LNCaP clone FGC (cell line): ENCODE measurements at regions not wholly inside any gene's neighbourhood (a gene's known extent, or its start where the extent isn't known, plus 50 kb on each side); places are given as distances from the start of the nearest gene placed in this dataset.

Source experiments
- DNase-seq: peaks from one replicate; pipeline ENCODE4 v3.0.0-alpha.2; 2011; ENCODE audit warnings: low read depth
- H3K4me3 ChIP-seq: 2 replicates; pipeline ENCODE4 v1.5.1; 2011; ENCODE audit warnings: mild to moderate bottlenecking, low read depth, low read length, control low read depth
- TF ChIP-seq, protein P1 (sequence below): IDR thresholded peaks from 2 replicates; pipeline ENCODE4 v1.5.1; 2012; ENCODE audit warnings: mild to moderate bottlenecking; ENCODE audit not compliant: control insufficient read depth, insufficient read depth; ENCODE audit errors: extremely low read depth

DNA sequence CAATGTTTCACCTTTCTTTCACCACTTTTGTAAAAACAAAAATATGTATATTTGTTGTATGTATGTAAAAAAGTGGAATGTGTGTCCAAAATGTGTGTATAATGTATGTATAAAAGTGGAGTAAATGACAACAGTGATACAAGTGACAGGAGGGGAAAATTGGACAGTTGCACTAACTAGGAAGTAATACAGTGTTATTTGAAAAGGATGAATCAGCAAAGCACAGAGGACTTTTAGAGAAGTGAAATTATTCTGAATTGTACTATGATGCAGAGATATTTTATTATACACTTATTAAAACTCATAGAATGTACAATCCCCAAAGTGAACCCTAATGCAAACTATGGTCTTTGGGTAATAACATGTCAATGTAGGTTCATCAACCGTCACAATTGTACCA, 331.3 kb upstream of the CNTNAP5 start:
- TF ChIP-seq, protein P1, sequence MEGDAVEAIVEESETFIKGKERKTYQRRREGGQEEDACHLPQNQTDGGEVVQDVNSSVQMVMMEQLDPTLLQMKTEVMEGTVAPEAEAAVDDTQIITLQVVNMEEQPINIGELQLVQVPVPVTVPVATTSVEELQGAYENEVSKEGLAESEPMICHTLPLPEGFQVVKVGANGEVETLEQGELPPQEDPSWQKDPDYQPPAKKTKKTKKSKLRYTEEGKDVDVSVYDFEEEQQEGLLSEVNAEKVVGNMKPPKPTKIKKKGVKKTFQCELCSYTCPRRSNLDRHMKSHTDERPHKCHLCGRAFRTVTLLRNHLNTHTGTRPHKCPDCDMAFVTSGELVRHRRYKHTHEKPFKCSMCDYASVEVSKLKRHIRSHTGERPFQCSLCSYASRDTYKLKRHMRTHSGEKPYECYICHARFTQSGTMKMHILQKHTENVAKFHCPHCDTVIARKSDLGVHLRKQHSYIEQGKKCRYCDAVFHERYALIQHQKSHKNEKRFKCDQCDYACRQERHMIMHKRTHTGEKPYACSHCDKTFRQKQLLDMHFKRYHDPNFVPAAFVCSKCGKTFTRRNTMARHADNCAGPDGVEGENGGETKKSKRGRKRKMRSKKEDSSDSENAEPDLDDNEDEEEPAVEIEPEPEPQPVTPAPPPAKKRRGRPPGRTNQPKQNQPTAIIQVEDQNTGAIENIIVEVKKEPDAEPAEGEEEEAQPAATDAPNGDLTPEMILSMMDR: no peak
- no peak overlapping the region for H3K4me3 ChIP-seq
- no peak for DNase-seq

DNA sequence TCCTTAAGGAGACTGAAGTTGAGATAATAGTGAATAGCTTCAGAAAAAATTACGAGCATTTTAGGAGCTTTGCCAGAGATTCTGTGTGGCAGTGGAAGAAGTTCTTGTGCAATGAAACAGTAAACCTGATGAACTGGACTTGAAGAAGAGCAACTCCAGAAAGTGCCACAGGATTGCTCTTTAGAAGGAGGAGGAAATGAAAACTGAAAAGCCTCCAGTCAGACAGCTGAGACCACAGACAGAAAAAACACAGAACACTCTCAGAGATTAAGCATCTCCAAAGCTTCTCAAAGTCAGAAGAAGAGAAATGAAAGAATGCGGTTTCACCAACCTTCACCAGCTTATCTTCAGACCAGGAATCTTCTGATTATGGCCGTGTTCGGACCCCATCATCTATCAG, 329.7 kb upstream of the CNTNAP5 start:
- peak; percentile 23 for DNase-seq
- TF ChIP-seq, protein P1: no peak
- no peak overlapping the region for H3K4me3 ChIP-seq

DNA sequence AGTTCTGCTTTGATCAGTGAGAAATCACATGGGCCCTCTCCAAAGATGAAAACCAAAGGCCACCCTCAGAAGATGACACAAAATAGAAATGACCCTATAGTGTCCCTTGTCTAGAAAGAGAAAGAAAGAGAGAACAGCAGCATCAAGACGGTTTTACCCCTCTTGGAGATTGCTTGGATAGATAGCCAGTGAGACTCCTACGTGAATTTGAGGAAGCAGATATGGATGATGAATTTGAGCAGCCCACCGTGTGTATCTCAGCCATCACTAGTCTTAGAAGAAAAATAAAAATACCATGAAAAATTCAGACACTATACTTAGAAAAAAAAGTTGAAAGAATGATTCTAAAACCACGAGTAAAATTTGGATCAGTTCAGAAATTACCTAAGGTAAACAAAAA, 329.1 kb upstream of the CNTNAP5 start:
- DNase-seq: no peak
- H3K4me3 ChIP-seq: no peak overlapping the region
- TF ChIP-seq, protein P1: no peak

DNA sequence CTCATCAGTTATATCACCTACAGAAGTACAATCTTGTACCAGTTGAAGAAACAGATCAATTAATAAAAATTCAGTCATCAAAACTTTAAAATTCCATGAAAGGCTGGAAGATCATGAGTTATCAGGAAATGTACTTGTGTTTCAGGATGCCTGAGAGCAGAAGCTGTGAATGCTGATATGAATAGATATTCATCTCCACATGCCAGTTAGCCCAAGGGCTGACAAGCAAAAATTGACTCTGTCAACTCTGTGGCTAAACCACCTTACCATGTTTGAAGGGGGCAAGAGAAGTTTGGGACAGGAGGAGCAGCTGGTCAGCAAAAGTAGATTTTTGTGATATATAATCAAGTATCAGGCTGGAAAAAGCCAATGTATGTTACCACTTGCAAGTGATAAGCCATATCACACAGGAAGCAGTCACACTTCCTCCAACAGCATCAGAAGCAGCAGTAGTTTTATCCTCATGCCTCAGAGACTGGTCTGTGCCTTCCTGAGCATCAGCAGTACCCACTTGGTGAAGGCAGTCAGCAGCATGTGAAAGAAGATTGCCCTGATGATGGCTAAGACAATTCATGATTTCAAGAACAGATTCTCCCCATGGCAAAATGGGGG, 328.2 kb upstream of the CNTNAP5 start:
- TF ChIP-seq, protein P1: no peak
- DNase-seq: no peak
- no peak overlapping the region for H3K4me3 ChIP-seq

DNA sequence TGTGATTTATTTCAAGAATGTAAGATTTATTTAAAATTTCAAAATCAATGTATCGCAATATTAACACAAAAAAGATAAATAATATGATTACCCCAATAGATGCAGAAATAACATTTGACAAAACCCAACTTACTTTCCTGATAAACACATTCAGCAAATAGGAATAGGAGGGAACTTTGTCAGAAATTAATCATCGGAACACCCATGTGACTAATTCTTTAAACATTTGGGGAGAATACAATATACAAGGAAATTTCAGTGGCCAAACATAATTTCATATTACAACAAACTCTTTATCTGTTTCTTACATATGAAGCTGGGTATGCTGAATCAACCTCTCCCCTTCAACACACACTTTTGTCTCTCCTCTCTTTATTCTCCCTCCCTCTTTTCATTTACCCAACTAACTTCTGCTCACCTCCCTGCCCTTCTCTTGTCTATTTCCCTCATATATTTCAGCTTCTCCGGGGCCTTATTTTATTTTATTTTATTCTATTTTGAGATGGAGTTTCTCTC, 309.6 kb upstream of the CNTNAP5 start:
- TF ChIP-seq, protein P1: no peak
- no peak overlapping the region for H3K4me3 ChIP-seq
- no peak for DNase-seq

DNA sequence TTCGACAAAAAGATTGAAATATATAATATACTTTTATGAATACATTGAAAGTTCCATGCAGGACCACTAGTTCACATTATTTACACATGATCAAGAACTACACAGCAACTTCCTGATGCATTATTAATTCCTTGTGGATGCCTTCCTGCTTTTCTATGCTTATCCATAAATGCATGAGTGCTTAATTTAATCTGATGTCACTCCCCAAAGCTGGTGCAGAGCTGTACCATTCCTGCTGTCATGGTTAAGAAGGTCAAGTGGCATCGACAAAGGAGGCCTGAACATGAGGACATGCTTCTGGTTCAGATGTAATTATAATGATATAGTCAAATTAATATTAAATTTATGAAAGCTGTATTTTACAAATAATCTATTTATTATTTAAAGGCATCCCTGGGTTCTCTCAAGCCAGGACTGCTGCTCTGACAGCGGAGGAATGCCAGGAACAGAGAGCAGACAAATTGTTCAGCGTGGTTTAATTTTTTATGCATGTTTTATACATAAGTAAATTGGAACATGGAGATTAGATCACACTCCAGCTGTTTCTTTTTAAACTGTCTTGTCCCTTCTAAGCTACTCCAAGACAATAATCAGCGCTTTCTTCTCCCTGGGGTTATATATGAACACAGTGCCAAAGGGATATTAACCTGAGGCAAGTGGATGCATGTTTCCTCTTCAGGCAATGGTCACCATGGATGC, 307.3 kb upstream of the CNTNAP5 start:
- TF ChIP-seq, protein P1: no peak
- H3K4me3 ChIP-seq: no peak overlapping the region
- DNase-seq: no peak
